ENCODE measurements at regions not wholly inside any gene's neighbourhood (a gene's known extent, or its start where the extent isn't known, plus 50 kb on each side); places are given as distances from the start of the nearest gene placed in this dataset.

- TF ChIP-seq CTCF (IDR thresholded peaks at IDR 0.05; ENCODE audit: insufficient read depth, low read length, poor library complexity, severe bottlenecking) = no peak
- no peak for TF ChIP-seq EZH2phosphoT487 (conservative IDR thresholded peaks at IDR 0.05; ENCODE audit: low read length)
- Histone ChIP-seq H3K9me3 (ENCODE audit: insufficient read depth, low read length) (no peaks in the 10 kb centered on the region), H3K27ac (ENCODE audit: low read depth, low read length) (no peak overlapping the region), H3F3A (ENCODE audit: insufficient read depth) (no peaks in the 10 kb centered on the region), H3K79me2 (ENCODE audit: insufficient read depth, low read length) (no peaks in the 10 kb centered on the region), H3K36me3 (ENCODE audit: low read length) (no peaks in the 10 kb centered on the region), H3K9me2 (replicated peaks; ENCODE audit: insufficient read depth, low read length) (no peaks in the 10 kb centered on the region), H3K4me2 (ENCODE audit: low read depth, low read length, poor library complexity, severe bottlenecking) (no peak overlapping the region), H4K20me1 (ENCODE audit: low read depth, low read length) (0 out of 2 replicates have a peak, but pooled peaks cover 6% of the 10 kb centered on the region), H3K27me3 (ENCODE audit: low read length) (no peaks in the 10 kb centered on the region), H2AFZ (ENCODE audit: low read depth, low read length, severe bottlenecking) (no peak overlapping the region), H3K9ac (ENCODE audit: low read length) (no peak overlapping the region), H3K4me3 (ENCODE audit: insufficient read depth, low read length, poor library complexity, severe bottlenecking) (no peak overlapping the region)
Observed at GRCh38 chr10:9188022-9188810, 1133.7 kb downstream of the GATA3 start.

DNA sequence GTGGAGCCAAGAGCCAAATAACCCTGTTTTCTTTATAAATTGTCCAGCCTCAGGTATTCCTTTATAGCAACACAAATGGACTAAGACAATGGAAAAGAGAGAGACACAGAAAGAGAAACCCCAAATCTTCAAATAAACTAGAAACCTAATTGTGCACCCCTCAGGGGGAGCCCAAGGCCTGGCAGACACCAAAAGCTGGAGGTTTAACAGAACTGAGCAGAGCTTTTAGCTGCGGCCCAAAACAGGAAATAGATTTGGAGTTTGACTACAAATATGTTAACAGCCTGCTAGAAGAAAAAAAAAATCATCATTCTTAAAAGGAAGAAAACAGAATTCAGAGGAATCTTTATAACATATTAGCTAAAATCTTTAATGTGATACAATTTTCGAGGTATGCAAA is 1135.0 kb downstream of the GATA3 start:
- Histone ChIP-seq H3K36me3 (ENCODE audit: low read length) (no peaks in the 10 kb centered on the region), H3K79me2 (ENCODE audit: insufficient read depth, low read length) (no peaks in the 10 kb centered on the region), H3K4me2 (ENCODE audit: low read depth, low read length, poor library complexity, severe bottlenecking) (no peak overlapping the region), H3F3A (ENCODE audit: insufficient read depth) (no peaks in the 10 kb centered on the region), H3K27me3 (ENCODE audit: low read length) (no peaks in the 10 kb centered on the region), H3K9ac (ENCODE audit: low read length) (no peak overlapping the region), H3K27ac (ENCODE audit: low read depth, low read length) (no peak overlapping the region), H2AFZ (ENCODE audit: low read depth, low read length, severe bottlenecking) (no peak overlapping the region), H3K9me2 (replicated peaks; ENCODE audit: insufficient read depth, low read length) (no peaks in the 10 kb centered on the region), H4K20me1 (ENCODE audit: low read depth, low read length) (0 out of 2 replicates have a peak, but pooled peaks cover 6% of the 10 kb centered on the region), H3K4me3 (ENCODE audit: insufficient read depth, low read length, poor library complexity, severe bottlenecking) (no peak overlapping the region), H3K9me3 (ENCODE audit: insufficient read depth, low read length) (no peaks in the 10 kb centered on the region)
- TF ChIP-seq EZH2phosphoT487 (conservative IDR thresholded peaks at IDR 0.05; ENCODE audit: low read length) (no peak), CTCF (IDR thresholded peaks at IDR 0.05; ENCODE audit: insufficient read depth, low read length, poor library complexity, severe bottlenecking) (no peak)

- Histone ChIP-seq H3K4me2 (ENCODE audit: low read depth, low read length, poor library complexity, severe bottlenecking) (no peak overlapping the region), H3K4me3 (ENCODE audit: insufficient read depth, low read length, poor library complexity, severe bottlenecking) (no peak overlapping the region), H3K9me3 (ENCODE audit: insufficient read depth, low read length) (no peaks in the 10 kb centered on the region), H3K9ac (ENCODE audit: low read length) (no peak overlapping the region), H3K27me3 (ENCODE audit: low read length) (no peaks in the 10 kb centered on the region), H3K9me2 (replicated peaks; ENCODE audit: insufficient read depth, low read length) (no peaks in the 10 kb centered on the region), H3K27ac (ENCODE audit: low read depth, low read length) (no peak overlapping the region), H3K36me3 (ENCODE audit: low read length) (no peaks in the 10 kb centered on the region), H3F3A (ENCODE audit: insufficient read depth) (no peaks in the 10 kb centered on the region), H4K20me1 (ENCODE audit: low read depth, low read length) (0 out of 2 replicates have a peak, but pooled peaks cover 6% of the 10 kb centered on the region), H2AFZ (ENCODE audit: low read depth, low read length, severe bottlenecking) (no peak overlapping the region), H3K79me2 (ENCODE audit: insufficient read depth, low read length) (no peaks in the 10 kb centered on the region)
- no peak for TF ChIP-seq CTCF (IDR thresholded peaks at IDR 0.05; ENCODE audit: insufficient read depth, low read length, poor library complexity, severe bottlenecking)
- no peak for TF ChIP-seq EZH2phosphoT487 (conservative IDR thresholded peaks at IDR 0.05; ENCODE audit: low read length)
Observed at GRCh38 chr10:9193120-9193519, 1138.6 kb downstream of the GATA3 start.
